ENCODE measurements at regions not wholly inside any gene's neighbourhood (a gene's known extent, or its start where the extent isn't known, plus 50 kb on each side); places are given as distances from the start of the nearest gene placed in this dataset.

GRCh38 chr7:388961-389701 is 99.2 kb downstream of the FOXL3 start:
- Mint-ChIP-seq H3K36me3 (no peaks in the 10 kb centered on the region), H3K27me3 (no peaks in the 10 kb centered on the region), H3K27ac (no peak overlapping the region), H3K4me3 (no peak overlapping the region), H3K4me1 (no peaks in the 10 kb centered on the region), H3K9me3 (no peaks in the 10 kb centered on the region)
- POLR2A ChIA-PET, result interaction anchor here (0.5 kb wide), 1 partner anchor 31 kb away, joined by 3 read pairs; no protein-coding TSS in a partner anchor
- ATAC-seq (ENCODE audit: low read depth) (no peak), DNase-seq (peak; percentile 23)

DNA sequence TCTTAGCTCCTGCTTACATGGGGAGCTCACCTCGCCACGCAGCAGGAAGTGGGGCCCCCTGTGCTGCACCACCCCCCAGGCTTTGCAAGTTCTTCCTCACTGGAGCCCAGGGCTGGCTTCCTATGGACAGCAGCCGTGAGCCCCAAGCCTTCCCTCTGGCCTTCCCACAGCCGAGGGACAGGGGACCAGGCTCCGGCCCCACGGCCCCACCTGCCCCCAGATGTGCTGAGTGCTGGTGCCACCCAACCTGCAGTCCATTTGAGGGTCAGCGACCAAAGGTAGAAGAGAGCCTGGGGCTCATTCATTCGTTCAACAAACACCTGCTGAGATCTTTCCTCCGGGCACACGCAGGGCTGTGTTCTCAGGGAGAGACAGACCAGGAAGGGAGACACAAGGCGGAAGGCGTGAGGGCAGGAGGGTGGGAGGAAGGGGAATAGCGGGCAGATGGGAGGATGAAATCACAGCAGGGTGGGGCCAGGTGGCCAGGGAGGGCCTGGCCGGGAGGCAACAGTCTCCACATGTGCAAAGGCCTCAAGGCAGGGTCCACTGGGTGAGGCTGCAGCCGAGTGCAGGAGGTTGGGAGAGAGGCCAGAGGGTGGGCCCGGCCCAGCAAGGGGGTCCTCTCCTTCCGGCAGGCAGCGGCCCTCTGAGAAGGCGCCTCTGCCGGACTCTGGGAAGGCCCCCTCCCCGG is 100.1 kb downstream of the FOXL3 start:
- Mint-ChIP-seq H3K27ac (no peak overlapping the region), H3K4me1 (no peaks in the 10 kb centered on the region), H3K9me3 (peaks cover 1% of the 10 kb centered on the region), H3K36me3 (no peaks in the 10 kb centered on the region), H3K4me3 (no peak overlapping the region), H3K27me3 (peaks cover 1% of the 10 kb centered on the region)
- POLR2A ChIA-PET, result no interaction called here
- DNase-seq (peak; percentile 23), ATAC-seq (ENCODE audit: low read depth) (no peak)

GRCh38 chr7:390761-391410 is 100.9 kb downstream of the FOXL3 start:
- POLR2A ChIA-PET, result no interaction called here
- DNase-seq (no peak), ATAC-seq (ENCODE audit: low read depth) (no peak)
- Mint-ChIP-seq H3K36me3 (no peaks in the 10 kb centered on the region), H3K9me3 (peaks cover 5% of the 10 kb centered on the region), H3K4me1 (no peaks in the 10 kb centered on the region), H3K27ac (no peak overlapping the region), H3K4me3 (no peak overlapping the region), H3K27me3 (peaks cover 1% of the 10 kb centered on the region)

DNA sequence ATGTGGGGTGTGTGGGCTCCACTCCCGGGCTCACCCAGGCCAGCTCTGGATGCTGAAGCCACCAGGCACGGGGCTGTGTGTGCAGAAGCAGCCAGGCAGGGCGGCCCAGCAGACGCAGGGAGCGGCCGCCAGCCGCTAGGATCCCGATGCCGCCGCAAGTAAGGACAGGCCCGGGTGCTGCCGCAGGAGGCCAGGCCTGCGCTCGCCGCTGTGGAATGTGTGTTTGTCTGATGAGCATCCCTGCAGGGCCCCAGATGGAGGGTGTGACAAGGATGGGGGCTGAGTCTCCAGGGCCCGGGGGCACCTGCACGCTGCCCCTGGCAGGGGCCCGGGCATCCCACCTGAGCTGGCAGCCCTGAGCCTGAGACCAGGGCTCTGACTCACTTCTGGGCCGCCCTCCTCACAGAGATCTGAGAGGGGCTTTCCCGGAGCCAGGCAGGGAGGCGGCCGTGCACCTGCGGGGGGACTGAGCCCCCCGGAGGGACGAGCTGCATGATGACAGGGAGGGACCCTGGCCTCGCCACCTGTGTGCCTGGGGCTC is 101.5 kb downstream of the FOXL3 start:
- H3K4me3 Mint-ChIP-seq, result no peak overlapping the region
- H3K27ac Mint-ChIP-seq, result no peak overlapping the region
- H3K4me1 Mint-ChIP-seq, result no peaks in the 10 kb centered on the region
- H3K27me3 Mint-ChIP-seq, result peaks cover 1% of the 10 kb centered on the region
- DNase-seq, result peak; percentile 22
- POLR2A ChIA-PET, result no interaction called here
- peaks cover 11% of the 10 kb centered on the region for H3K9me3 Mint-ChIP-seq
- no peak for ATAC-seq (ENCODE audit: low read depth)
- H3K36me3 Mint-ChIP-seq, result peaks cover 4% of the 10 kb centered on the region

- H3K27me3 Mint-ChIP-seq, result peaks cover 1% of the 10 kb centered on the region
- no peak for DNase-seq
- H3K4me3 Mint-ChIP-seq, result no peak overlapping the region
- H3K9me3 Mint-ChIP-seq, result peaks cover 15% of the 10 kb centered on the region
- no peaks in the 10 kb centered on the region for H3K4me1 Mint-ChIP-seq
- POLR2A ChIA-PET, result no interaction called here
- H3K36me3 Mint-ChIP-seq, result peaks cover 6% of the 10 kb centered on the region
- no peak overlapping the region for H3K27ac Mint-ChIP-seq
- no peak for ATAC-seq (ENCODE audit: low read depth)
Measured at GRCh38 chr7:391961-392524, 102.1 kb downstream of the FOXL3 start.

- POLR2A ChIA-PET, result no interaction called here
- no peak overlapping the region for H3K4me3 Mint-ChIP-seq
- ATAC-seq (ENCODE audit: low read depth), result no peak
Measured at GRCh38 chr7:392822-393221, 102.9 kb downstream of the FOXL3 start.

DNA sequence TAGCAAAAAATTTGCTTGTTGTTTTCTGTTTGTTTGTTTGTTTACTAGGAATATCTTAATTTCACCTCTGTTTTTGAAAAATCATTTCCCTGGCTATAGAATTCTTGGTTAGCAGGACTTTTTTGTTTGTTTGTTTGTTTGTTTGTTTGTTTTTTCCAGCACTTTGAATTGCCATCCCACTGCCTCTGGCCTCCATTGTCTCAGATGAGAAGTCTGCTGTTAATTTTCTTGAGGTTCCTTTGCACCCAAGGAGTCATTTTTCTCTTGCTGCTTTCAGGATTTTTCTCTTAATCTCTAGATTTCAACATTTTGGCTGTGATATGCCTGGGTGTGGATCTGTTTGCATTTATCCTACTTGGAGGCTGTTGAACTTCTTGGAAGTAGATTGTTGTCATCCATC is 105.7 kb downstream of the FOXL3 start:
- H3K4me1 Mint-ChIP-seq, result no peaks in the 10 kb centered on the region
- H3K27ac Mint-ChIP-seq, result no peak overlapping the region
- H3K27me3 Mint-ChIP-seq, result peaks cover 4% of the 10 kb centered on the region
- H3K9me3 Mint-ChIP-seq, result peaks cover 30% of the 10 kb centered on the region
- H3K4me3 Mint-ChIP-seq, result no peak overlapping the region
- POLR2A ChIA-PET, result no interaction called here
- H3K36me3 Mint-ChIP-seq, result peaks cover 6% of the 10 kb centered on the region
- DNase-seq (no peak), ATAC-seq (ENCODE audit: low read depth) (no peak)

More at GRCh38 chr7:392822-393221, 102.9 kb downstream of the FOXL3 start:
- no peak for DNase-seq
- no peak overlapping the region for H3K27ac Mint-ChIP-seq
- H3K36me3 Mint-ChIP-seq, result peaks cover 6% of the 10 kb centered on the region
- H3K4me1 Mint-ChIP-seq, result no peaks in the 10 kb centered on the region
- peaks cover 17% of the 10 kb centered on the region for H3K9me3 Mint-ChIP-seq
- H3K27me3 Mint-ChIP-seq, result peaks cover 1% of the 10 kb centered on the region

- POLR2A ChIA-PET, result no interaction called here
- ATAC-seq (ENCODE audit: low read depth), result no peak
Measured at GRCh38 chr7:398888-399287, 108.9 kb downstream of the FOXL3 start.

GRCh38 chr7:400901-401485 is 111.0 kb downstream of the FOXL3 start:
- Mint-ChIP-seq H3K27ac (no peak overlapping the region), H3K27me3 (peaks cover 2% of the 10 kb centered on the region), H3K4me1 (no peaks in the 10 kb centered on the region), H3K36me3 (peaks cover 5% of the 10 kb centered on the region), H3K4me3 (no peak overlapping the region), H3K9me3 (peaks cover 24% of the 10 kb centered on the region)
- no peak for DNase-seq
- POLR2A ChIA-PET, result no interaction called here
- ATAC-seq (ENCODE audit: low read depth), result no peak

More at GRCh38 chr7:398888-399287, 108.9 kb downstream of the FOXL3 start:
- no peaks in the 10 kb centered on the region for H3K4me1 Mint-ChIP-seq
- H3K27me3 Mint-ChIP-seq, result peaks cover 4% of the 10 kb centered on the region
- H3K27ac Mint-ChIP-seq, result no peak overlapping the region
- DNase-seq, result no peak
- H3K9me3 Mint-ChIP-seq, result peaks cover 30% of the 10 kb centered on the region
- no peak overlapping the region for H3K4me3 Mint-ChIP-seq
- peaks cover 6% of the 10 kb centered on the region for H3K36me3 Mint-ChIP-seq

DNA sequence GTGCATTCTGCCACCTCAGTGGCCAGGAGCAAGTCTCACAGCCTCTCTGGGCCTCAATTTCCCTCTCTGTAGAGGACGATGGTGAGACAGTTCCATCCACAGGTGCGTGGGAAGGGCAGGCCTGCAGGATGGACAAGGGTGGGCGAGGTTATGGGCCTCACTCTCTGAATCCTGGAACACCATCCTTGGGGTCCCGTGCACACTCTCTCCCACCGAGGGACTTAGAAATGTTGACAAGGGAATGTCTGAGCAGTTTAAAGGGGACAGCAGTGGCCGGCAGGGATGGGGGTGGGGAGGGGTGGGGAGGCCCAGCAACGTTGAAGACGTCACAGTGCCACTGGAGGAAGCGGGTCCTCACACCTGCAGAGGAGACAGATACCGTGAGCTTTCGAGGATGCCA is 111.5 kb downstream of the FOXL3 start:
- POLR2A ChIA-PET, result no interaction called here
- H3K4me3 Mint-ChIP-seq, result no peak overlapping the region
- H3K36me3 Mint-ChIP-seq, result peaks cover 1% of the 10 kb centered on the region
- no peak for DNase-seq
- peaks cover 2% of the 10 kb centered on the region for H3K27me3 Mint-ChIP-seq
- ATAC-seq (ENCODE audit: low read depth), result no peak
- no peak overlapping the region for H3K27ac Mint-ChIP-seq
- no peaks in the 10 kb centered on the region for H3K4me1 Mint-ChIP-seq
- peaks cover 20% of the 10 kb centered on the region for H3K9me3 Mint-ChIP-seq

GRCh38 chr7:404812-405488 is 114.7 kb downstream of the PDGFA start:
- Mint-ChIP-seq H3K27me3 (no peaks in the 10 kb centered on the region), H3K36me3 (no peaks in the 10 kb centered on the region), H3K4me3 (no peak overlapping the region), H3K4me1 (no peaks in the 10 kb centered on the region), H3K27ac (no peak overlapping the region), H3K9me3 (peaks cover 1% of the 10 kb centered on the region)
- POLR2A ChIA-PET, result no interaction called here
- ATAC-seq (ENCODE audit: low read depth) (no peak), DNase-seq (no peak)

DNA sequence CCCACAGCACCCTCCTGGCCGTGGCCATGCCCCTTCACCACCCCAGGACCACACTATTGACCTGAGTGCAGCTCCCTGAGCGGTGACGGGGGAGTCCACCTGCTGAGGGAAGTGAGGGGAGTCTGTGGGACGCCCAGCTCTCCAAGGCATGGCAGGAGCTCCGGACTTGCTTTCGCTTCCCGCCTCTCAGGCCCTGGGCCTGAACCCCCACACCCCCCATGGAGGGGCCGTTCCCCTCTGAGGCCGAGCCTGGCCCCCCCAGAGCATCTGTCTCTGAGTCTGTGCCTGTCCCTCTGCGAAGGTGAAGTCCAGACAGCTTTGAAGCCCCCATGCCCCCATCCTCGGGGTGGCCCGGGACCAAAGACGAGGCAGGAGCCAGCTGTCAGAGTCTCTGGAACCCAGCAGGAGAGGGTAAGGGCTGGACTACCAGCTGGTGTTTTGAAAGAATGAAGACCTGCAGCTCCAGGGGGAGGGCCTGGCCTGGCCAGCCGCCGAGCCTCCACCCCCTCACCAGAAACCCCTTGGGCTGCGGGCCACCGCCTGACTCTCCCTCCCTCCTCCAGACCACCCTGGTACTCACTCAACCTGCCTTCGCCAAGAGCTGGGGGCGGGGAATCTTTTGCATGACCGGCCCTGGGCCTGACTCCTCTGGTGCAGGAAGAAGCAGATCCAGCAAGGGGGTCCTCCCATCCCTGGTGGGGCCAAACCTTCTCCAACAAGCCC is 114.0 kb downstream of the PDGFA start:
- no peaks in the 10 kb centered on the region for H3K4me1 Mint-ChIP-seq
- no peak overlapping the region for H3K4me3 Mint-ChIP-seq
- no peaks in the 10 kb centered on the region for H3K9me3 Mint-ChIP-seq
- no peak overlapping the region for H3K27ac Mint-ChIP-seq
- no peak for DNase-seq
- no peak for ATAC-seq (ENCODE audit: low read depth)
- no peaks in the 10 kb centered on the region for H3K27me3 Mint-ChIP-seq
- no peaks in the 10 kb centered on the region for H3K36me3 Mint-ChIP-seq
- POLR2A ChIA-PET, result no interaction called here
